Right lobe of liver (tissue), 6 donors: ENCODE measurements at regions not wholly inside any gene's neighbourhood (a gene's known extent, or its start where the extent isn't known, plus 50 kb on each side); places are given as distances from the start of the nearest gene placed in this dataset.
"Not testable (repeated sequence)": the region's sequence is repeated elsewhere in the genome, so short reads cannot be mapped to it uniquely, and the experiment has no call there.

ENCODE experiments used
- ATAC-seq, 4 donors: fragments of 200-7000 bp; cut with Tn5 transposase; one replicate each; pipeline ENCODE4 v1.9.1; 2020; ENCODE audit warnings: mild to moderate bottlenecking in 4 of 4, moderate library complexity in 4 of 4
- DNase-seq, 3 donors: peaks; one replicate each; pipeline ENCODE4 v3.0.0-alpha.2; 2020
- H3K27ac ChIP-seq, 3 donors: fragments of 200-600 bp; one replicate each; pipeline ENCODE4 v1.8.0; 2022
- H3K27me3 ChIP-seq, 2 donors: fragments of 200-600 bp; one replicate each; pipeline ENCODE4 v1.8.0; 2022
- H3K36me3 ChIP-seq, 4 donors: fragments of 200-600 bp; sonication (generic) in 1 of 4; one replicate each; pipeline versions ENCODE4 v1.5.1 to v1.8.0; 2017 to 2022; ENCODE audit warnings: control low read depth in 1 of 4
- H3K4me1 ChIP-seq, 4 donors: fragments of 200-600 bp; sonication (generic) in 1 of 4; one replicate each; pipeline versions ENCODE4 v1.5.1 to v1.8.0; 2017 to 2022; ENCODE audit warnings: control low read depth in 1 of 4
- H3K4me3 ChIP-seq, 3 donors: fragments of 200-600 bp; one replicate each; pipeline ENCODE4 v1.8.0; 2022
- H3K9me3 ChIP-seq, 4 donors: fragments of 200-600 bp; sonication (generic) in 1 of 4; one replicate each; pipeline versions ENCODE4 v1.5.1 to v1.8.0; 2017 to 2022; ENCODE audit warnings: control low read depth in 1 of 4
- POLR2A ChIP-seq: fragments of 450-650 bp; IDR thresholded peaks from one replicate; pipeline ENCODE4 v1.6.1; 2017; ENCODE audit warnings: antibody characterized with exemption, mild to moderate bottlenecking
- WGBS: methylation state at CpG from one replicate; pipeline ENCODE4 v1.1.6; 2018; ENCODE audit warnings: low coverage, low lambda C conversion rate; ENCODE audit not compliant: insufficient coverage; ENCODE audit errors: missing lambda C conversion rate; 5-methylcytosine and 5-hydroxymethylcytosine counted together
- intact Hi-C, 2 donors: fragments of 100-400 bp; cut with DNase I; formaldehyde crosslinking; loops; one replicate each; pipeline versions ENCODE4 v1.11.2 to v1.14.1; 2022
- TF ChIP-seq, protein P1 (sequence below), 4 donors: fragments of 200-600 bp in 3 of 4; fragments of 450-650 bp in 1 of 4; IDR thresholded peaks; one replicate each; pipeline versions ENCODE4 v1.5.1 to v1.8.0; 2016 to 2022; ENCODE audit warnings: antibody characterized with exemption in 4 of 4, mild to moderate bottlenecking in 2 of 4
- donor health status: DM: no; HTN: yes; CAD: no.
- donor health status: DM: no; HTN: no; CAD: no.
- donor health status: DM: no; HTN: no; CAD: no.
- donor health status: DM: no; HTN: yes; CAD: no.
- donor health status: DM: no; HTN: yes; CAD: no.

DNA sequence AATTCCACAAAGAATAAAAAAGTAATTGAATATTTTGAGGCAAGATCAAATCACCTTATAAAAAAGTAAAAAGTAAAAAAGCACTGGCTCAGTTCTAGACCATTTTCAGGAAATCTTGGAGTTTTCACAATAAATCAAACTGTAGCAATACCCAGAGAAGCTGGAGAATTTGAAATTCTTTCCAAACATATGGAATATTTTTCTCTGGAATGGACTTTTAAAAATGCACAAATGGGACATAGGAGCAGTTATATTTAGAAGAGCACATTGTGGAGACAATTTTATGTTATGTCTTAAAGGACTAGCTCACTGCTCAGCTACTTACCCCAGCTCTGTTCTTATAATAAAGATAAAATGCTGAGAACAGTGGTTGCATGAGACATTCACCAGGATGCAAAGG is 211.9 kb upstream of the KIT start:
- intact Hi-C loops, result loop anchor here in 1 of 2 donors (10.0 kb wide), 1 partner anchor 121 kb away; no protein-coding TSS in a partner anchor
- Histone ChIP-seq H3K4me3 (no peak overlapping the region), H3K9me3 (no peaks in the 10 kb centered on the region), H3K36me3 (no peaks in the 10 kb centered on the region), H3K27ac (no peak overlapping the region), H3K27me3 (no peaks in the 10 kb centered on the region), H3K4me1 (no peaks in the 10 kb centered on the region)
- DNase-seq (no peak), ATAC-seq (no peak)
- TF ChIP-seq, protein P1, sequence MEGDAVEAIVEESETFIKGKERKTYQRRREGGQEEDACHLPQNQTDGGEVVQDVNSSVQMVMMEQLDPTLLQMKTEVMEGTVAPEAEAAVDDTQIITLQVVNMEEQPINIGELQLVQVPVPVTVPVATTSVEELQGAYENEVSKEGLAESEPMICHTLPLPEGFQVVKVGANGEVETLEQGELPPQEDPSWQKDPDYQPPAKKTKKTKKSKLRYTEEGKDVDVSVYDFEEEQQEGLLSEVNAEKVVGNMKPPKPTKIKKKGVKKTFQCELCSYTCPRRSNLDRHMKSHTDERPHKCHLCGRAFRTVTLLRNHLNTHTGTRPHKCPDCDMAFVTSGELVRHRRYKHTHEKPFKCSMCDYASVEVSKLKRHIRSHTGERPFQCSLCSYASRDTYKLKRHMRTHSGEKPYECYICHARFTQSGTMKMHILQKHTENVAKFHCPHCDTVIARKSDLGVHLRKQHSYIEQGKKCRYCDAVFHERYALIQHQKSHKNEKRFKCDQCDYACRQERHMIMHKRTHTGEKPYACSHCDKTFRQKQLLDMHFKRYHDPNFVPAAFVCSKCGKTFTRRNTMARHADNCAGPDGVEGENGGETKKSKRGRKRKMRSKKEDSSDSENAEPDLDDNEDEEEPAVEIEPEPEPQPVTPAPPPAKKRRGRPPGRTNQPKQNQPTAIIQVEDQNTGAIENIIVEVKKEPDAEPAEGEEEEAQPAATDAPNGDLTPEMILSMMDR (IDR thresholded peaks at IDR 0.05), result no peak
- TF ChIP-seq POLR2A, result no peak

DNA sequence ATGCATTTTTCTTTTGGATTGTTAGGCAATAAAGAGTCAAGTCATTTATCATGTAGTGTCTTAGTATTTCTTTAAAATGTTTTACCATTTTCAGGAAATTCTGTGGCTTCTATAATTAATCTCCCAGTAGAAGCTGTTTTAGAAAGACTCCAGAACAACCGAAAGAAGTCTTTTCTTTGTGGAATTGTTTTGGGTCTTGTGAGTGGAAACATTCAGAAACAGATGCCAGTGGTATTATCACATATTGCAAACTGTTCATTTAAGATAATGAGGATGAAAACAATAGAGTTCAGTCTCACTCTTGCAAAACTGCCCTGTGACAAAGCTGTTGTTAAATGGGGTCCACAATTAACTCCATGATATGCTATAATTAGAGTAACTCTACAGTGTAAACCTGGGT is 211.2 kb upstream of the KIT start:
- 22% methylated on average over 1 of the region's 1 CpG for WGBS
- DNase-seq (no peak), ATAC-seq (no peak)

GRCh38 chr4:54447304-54447703 is 210.5 kb upstream of the KIT start:
- Histone ChIP-seq H3K9me3 (no peaks in the 10 kb centered on the region), H3K27me3 (no peaks in the 10 kb centered on the region), H3K36me3 (no peaks in the 10 kb centered on the region), H3K4me3 (no peak overlapping the region), H3K4me1 (no peaks in the 10 kb centered on the region), H3K27ac (no peak overlapping the region)
- DNase-seq (no peak), ATAC-seq (no peak)
- WGBS, result 32% methylated on average over 2 of the region's 2 CpGs
- intact Hi-C loops, result loop anchor here in 1 of 2 donors (10.0 kb wide), 1 partner anchor 123 kb away; no protein-coding TSS in a partner anchor
- TF ChIP-seq POLR2A, result no peak
- TF ChIP-seq, protein P1 (IDR thresholded peaks at IDR 0.05), result no peak

More for the DNA sequence above, 211.2 kb upstream of the KIT start:
- no peaks in the 10 kb centered on the region for H3K9me3 ChIP-seq
- H3K36me3 ChIP-seq, result no peaks in the 10 kb centered on the region
- no peak overlapping the region for H3K4me3 ChIP-seq
- H3K4me1 ChIP-seq, result no peaks in the 10 kb centered on the region
- TF ChIP-seq, protein P1 (IDR thresholded peaks at IDR 0.05), result no peak
- TF ChIP-seq POLR2A, result no peak
- no peaks in the 10 kb centered on the region for H3K27me3 ChIP-seq
- no peak overlapping the region for H3K27ac ChIP-seq
- intact Hi-C loops, result loop anchor here in 1 of 2 donors (10.0 kb wide), 1 partner anchor 122 kb away; no protein-coding TSS in a partner anchor

- intact Hi-C loops, result loop anchor here in 1 of 2 donors (10.0 kb wide), 1 partner anchor 125 kb away; no protein-coding TSS in a partner anchor
- WGBS, result 88% methylated on average over 5 of the region's 5 CpGs
- TF ChIP-seq, protein P1 (IDR thresholded peaks at IDR 0.05), result no peak
- no peak for TF ChIP-seq POLR2A
- Histone ChIP-seq H3K27me3 (no peaks in the 10 kb centered on the region), H3K27ac (no peak overlapping the region), H3K9me3 (no peaks in the 10 kb centered on the region), H3K4me1 (no peaks in the 10 kb centered on the region), H3K36me3 (no peaks in the 10 kb centered on the region), H3K4me3 (no peak overlapping the region)
- no peak for DNase-seq
- ATAC-seq, result no peak
These were observed 207.8 kb upstream of the KIT start for GRCh38 chr4:54449999-54450398.

DNA sequence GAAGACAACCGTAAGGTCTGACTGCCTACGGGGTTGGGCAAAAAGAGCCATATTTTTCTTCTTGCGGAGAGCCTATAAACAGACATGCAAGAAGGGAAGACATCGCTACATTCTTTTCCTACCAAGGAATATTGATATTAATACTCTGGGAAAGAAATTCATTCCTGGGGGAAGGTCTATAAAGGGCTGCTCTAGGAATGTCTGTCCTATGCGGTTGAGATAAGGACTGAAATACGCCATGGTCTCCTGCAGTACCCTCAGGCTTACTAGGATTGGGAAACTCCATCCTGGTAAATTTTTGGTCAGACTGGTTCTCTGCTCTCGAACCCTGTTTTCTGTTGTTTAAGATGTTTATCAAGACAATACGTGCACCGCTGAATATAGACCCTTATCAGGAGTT is 190.8 kb upstream of the KIT start:
- H3K9me3 ChIP-seq, intact Hi-C loops, ATAC-seq, H3K27ac ChIP-seq, H3K36me3 ChIP-seq, DNase-seq, H3K4me3 ChIP-seq, H3K27me3 ChIP-seq, H3K4me1 ChIP-seq: not testable (repeated sequence)
- 72% methylated on average over 9 of the region's 9 CpGs for WGBS
